SK-N-SH (cell line): ENCODE measurements at regions not wholly inside any gene's neighbourhood (a gene's known extent, or its start where the extent isn't known, plus 50 kb on each side); places are given as distances from the start of the nearest gene placed in this dataset.

Experiments
- CTCF ChIA-PET: fragments of 300-600, 350-600 bp; formaldehyde crosslinking; extraction: SDS; loops from one replicate; lab custom pipeline; 2021; lab: Yijun Ruan, JAX
- POLR2A ChIA-PET: fragments of 350-600 bp; sonication (Branson Sonifier 250); formaldehyde crosslinking; extraction: SDS; loops from one replicate; lab custom pipeline; 2020; ENCODE audit warnings: antibody characterized with exemption, inconsistent platforms; lab: Yijun Ruan, JAX
- DNase-seq: peaks from one replicate; pipeline ENCODE4 v3.0.0; 2012
- H2AFZ ChIP-seq: fragments of 200-600 bp; sonication (generic); 2 replicates; pipeline ENCODE4 v1.8.1; 2016; ENCODE audit warnings: antibody characterized with exemption, mild to moderate bottlenecking, low read depth
- H3F3A ChIP-seq: fragments of 200-600 bp; sonication (generic); replicated peaks from 2 replicates; pipeline ENCODE3; 2016; ENCODE audit warnings: antibody characterized with exemption, mild to moderate bottlenecking; ENCODE audit not compliant: insufficient read depth
- H3K27ac ChIP-seq, 2 experiments: fragments of 200-500 bp in 1 of 2; fragments of 200-600 bp in 1 of 2; sonication (Bioruptor generic) in 1 of 2; sonication (generic), shearing (Covaris generic) in 1 of 2; 2 replicates each; pipeline versions ENCODE4 v1.5.1 to v1.6.1; 2014 to 2016; ENCODE audit warnings: low read depth in 2 of 2, inconsistent platforms in 1 of 2, low read length in 1 of 2, mild to moderate bottlenecking in 1 of 2, mixed read lengths in 1 of 2
- H3K27me3 ChIP-seq: fragments of 200-600 bp; sonication (generic), shearing (Covaris generic); 2 replicates; pipeline ENCODE4 v1.6.1; 2016; ENCODE audit warnings: mixed run types; ENCODE audit not compliant: insufficient read depth
- H3K36me3 ChIP-seq, 2 experiments: fragments of 200-500 bp in 1 of 2; fragments of 200-600 bp in 1 of 2; sonication (Bioruptor generic) in 1 of 2; sonication (generic) in 1 of 2; replicated peaks in 1 of 2; 2 replicates each; pipeline versions ENCODE3 to v1.5.1; 2014 to 2016; ENCODE audit warnings: low read length in 1 of 2, mild to moderate bottlenecking in 1 of 2; ENCODE audit not compliant: insufficient read depth in 2 of 2, control insufficient read depth in 1 of 2
- H3K4me1 ChIP-seq, 2 experiments: fragments of 200-500 bp in 1 of 2; fragments of 200-600 bp in 1 of 2; sonication (Bioruptor generic) in 1 of 2; sonication (generic), shearing (Covaris generic) in 1 of 2; 2 replicates each; pipeline versions ENCODE4 v1.5.1 to v1.6.1; 2014 to 2016; ENCODE audit warnings: low read depth in 1 of 2, low read length in 1 of 2, mixed run types in 1 of 2; ENCODE audit not compliant: insufficient read depth in 2 of 2, control insufficient read depth in 1 of 2
- H3K4me2 ChIP-seq: fragments of 200-600 bp; sonication (generic), shearing (Covaris generic); 2 replicates; pipeline ENCODE4 v1.6.1; 2017; ENCODE audit warnings: mixed run types
- H3K4me3 ChIP-seq, 2 experiments: fragments of 200-500 bp in 1 of 2; fragments of 200-600 bp in 1 of 2; sonication (Bioruptor generic) in 1 of 2; sonication (generic), shearing (Covaris generic) in 1 of 2; 2 replicates each; pipeline versions ENCODE4 v1.5.1 to v1.8.1; 2014 to 2016; ENCODE audit warnings: low read depth in 2 of 2, inconsistent platforms in 1 of 2, low read length in 1 of 2, mild to moderate bottlenecking in 1 of 2, mixed read lengths in 1 of 2, moderate library complexity in 1 of 2
- H3K79me2 ChIP-seq: fragments of 200-600 bp; sonication (generic); 2 replicates; pipeline ENCODE4 v1.8.1; 2017; ENCODE audit warnings: mild to moderate bottlenecking; ENCODE audit not compliant: insufficient read depth
- H3K9ac ChIP-seq: fragments of 200-600 bp; sonication (generic); 2 replicates; pipeline ENCODE4 v1.6.1; 2017; ENCODE audit warnings: mixed run types
- H3K9me2 ChIP-seq: fragments of 200-600 bp; sonication (generic); 2 replicates; pipeline ENCODE4 v1.6.1; 2017; ENCODE audit warnings: mixed run types
- H3K9me3 ChIP-seq: fragments of 200-600 bp; sonication (generic); 2 replicates; pipeline ENCODE4 v1.6.1; 2017; ENCODE audit warnings: mixed run types, mild to moderate bottlenecking, moderate library complexity
- H4K20me1 ChIP-seq: fragments of 200-600 bp; sonication (generic); 2 replicates; pipeline ENCODE4 v1.6.1; 2017; ENCODE audit warnings: mild to moderate bottlenecking, mixed run types; ENCODE audit not compliant: insufficient read depth
- ELF1 ChIP-seq: IDR thresholded peaks from 2 replicates; pipeline ENCODE4 v1.4.0; 2012
- EP300 ChIP-seq, 2 experiments: IDR thresholded peaks; 2 replicates each; pipeline versions ENCODE4 v1.4.0 to v1.6.1; 2012; ENCODE audit warnings: borderline replicate concordance in 1 of 2, low read depth in 1 of 2, low read length in 1 of 2
- EZH2phosphoT487 ChIP-seq: fragments of 200-600 bp; sonication (generic); IDR thresholded peaks from 2 replicates; pipeline ENCODE4 v1.6.1; 2017; ENCODE audit warnings: low read depth, mixed run types, mild to moderate bottlenecking, antibody characterized with exemption, moderate library complexity, borderline replicate concordance
- FOSL2 ChIP-seq: IDR thresholded peaks from 2 replicates; pipeline ENCODE4 v1.4.0; 2012; ENCODE audit warnings: low read depth, mild to moderate bottlenecking, moderate library complexity, borderline replicate concordance
- FOXM1 ChIP-seq: IDR thresholded peaks from 2 replicates; pipeline ENCODE4 v1.4.0; 2012; ENCODE audit warnings: low read depth, mild to moderate bottlenecking
- GABPA ChIP-seq: IDR thresholded peaks from 2 replicates; pipeline ENCODE4 v1.4.0; 2012; ENCODE audit warnings: low read depth, mild to moderate bottlenecking
- IRF3 ChIP-seq: fragments of 150-350 bp; IDR thresholded peaks from 2 replicates; pipeline ENCODE4 v1.6.1; 2016; ENCODE audit warnings: mild to moderate bottlenecking, low read depth, low read length
- MAX ChIP-seq: IDR thresholded peaks from 2 replicates; pipeline ENCODE4 v1.4.0; 2012; ENCODE audit warnings: low read depth
- MEF2A ChIP-seq: IDR thresholded peaks from 2 replicates; pipeline ENCODE4 v1.4.0; 2012; ENCODE audit warnings: low read depth, borderline replicate concordance
- NFIC ChIP-seq: IDR thresholded peaks from 2 replicates; pipeline ENCODE4 v1.4.0; 2012; ENCODE audit warnings: borderline replicate concordance
- RAD21 ChIP-seq: IDR thresholded peaks from 2 replicates; pipeline ENCODE4 v1.6.1; 2012; ENCODE audit warnings: mild to moderate bottlenecking, low read length
- RXRA ChIP-seq: IDR thresholded peaks from 2 replicates; pipeline ENCODE4 v1.4.0; 2012; ENCODE audit warnings: low read depth, mild to moderate bottlenecking, borderline replicate concordance
- SIN3A ChIP-seq: IDR thresholded peaks from 2 replicates; pipeline ENCODE4 v1.6.1; 2012; ENCODE audit warnings: low read depth, mild to moderate bottlenecking, low read length, moderate library complexity, borderline replicate concordance
- SMC3 ChIP-seq: IDR thresholded peaks from 2 replicates; pipeline ENCODE4 v1.6.1; 2012; ENCODE audit warnings: low read depth, low read length, improper control_type of control experiment
- WGBS: methylation state at CpG from one replicate; pipeline ENCODE4 v1.1.6; 2017; ENCODE audit warnings: low lambda C conversion rate; 5-methylcytosine and 5-hydroxymethylcytosine counted together
- TF ChIP-seq, protein P1 (sequence below): IDR thresholded peaks from 2 replicates; pipeline ENCODE4 v1.4.0; 2012; ENCODE audit warnings: low read depth, borderline replicate concordance
- TF ChIP-seq, protein P2 (sequence below): fragments of 200-600 bp; sonication (generic); IDR thresholded peaks from 2 replicates; pipeline ENCODE4 v1.6.1; 2017; ENCODE audit warnings: antibody characterized with exemption, mild to moderate bottlenecking, moderate library complexity

GRCh38 chr12:107394693-107395092, 290.9 kb upstream of the PWP1 start (continued):
- TF ChIP-seq, protein P1, sequence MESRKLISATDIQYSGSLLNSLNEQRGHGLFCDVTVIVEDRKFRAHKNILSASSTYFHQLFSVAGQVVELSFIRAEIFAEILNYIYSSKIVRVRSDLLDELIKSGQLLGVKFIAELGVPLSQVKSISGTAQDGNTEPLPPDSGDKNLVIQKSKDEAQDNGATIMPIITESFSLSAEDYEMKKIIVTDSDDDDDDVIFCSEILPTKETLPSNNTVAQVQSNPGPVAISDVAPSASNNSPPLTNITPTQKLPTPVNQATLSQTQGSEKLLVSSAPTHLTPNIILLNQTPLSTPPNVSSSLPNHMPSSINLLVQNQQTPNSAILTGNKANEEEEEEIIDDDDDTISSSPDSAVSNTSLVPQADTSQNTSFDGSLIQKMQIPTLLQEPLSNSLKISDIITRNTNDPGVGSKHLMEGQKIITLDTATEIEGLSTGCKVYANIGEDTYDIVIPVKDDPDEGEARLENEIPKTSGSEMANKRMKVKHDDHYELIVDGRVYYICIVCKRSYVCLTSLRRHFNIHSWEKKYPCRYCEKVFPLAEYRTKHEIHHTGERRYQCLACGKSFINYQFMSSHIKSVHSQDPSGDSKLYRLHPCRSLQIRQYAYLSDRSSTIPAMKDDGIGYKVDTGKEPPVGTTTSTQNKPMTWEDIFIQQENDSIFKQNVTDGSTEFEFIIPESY, result no peak
- TF ChIP-seq NFIC, result no peak
- TF ChIP-seq RXRA, result no peak
- TF ChIP-seq, protein P2, sequence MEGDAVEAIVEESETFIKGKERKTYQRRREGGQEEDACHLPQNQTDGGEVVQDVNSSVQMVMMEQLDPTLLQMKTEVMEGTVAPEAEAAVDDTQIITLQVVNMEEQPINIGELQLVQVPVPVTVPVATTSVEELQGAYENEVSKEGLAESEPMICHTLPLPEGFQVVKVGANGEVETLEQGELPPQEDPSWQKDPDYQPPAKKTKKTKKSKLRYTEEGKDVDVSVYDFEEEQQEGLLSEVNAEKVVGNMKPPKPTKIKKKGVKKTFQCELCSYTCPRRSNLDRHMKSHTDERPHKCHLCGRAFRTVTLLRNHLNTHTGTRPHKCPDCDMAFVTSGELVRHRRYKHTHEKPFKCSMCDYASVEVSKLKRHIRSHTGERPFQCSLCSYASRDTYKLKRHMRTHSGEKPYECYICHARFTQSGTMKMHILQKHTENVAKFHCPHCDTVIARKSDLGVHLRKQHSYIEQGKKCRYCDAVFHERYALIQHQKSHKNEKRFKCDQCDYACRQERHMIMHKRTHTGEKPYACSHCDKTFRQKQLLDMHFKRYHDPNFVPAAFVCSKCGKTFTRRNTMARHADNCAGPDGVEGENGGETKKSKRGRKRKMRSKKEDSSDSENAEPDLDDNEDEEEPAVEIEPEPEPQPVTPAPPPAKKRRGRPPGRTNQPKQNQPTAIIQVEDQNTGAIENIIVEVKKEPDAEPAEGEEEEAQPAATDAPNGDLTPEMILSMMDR, result no peak
- no peak for TF ChIP-seq GABPA
- TF ChIP-seq RAD21, result no peak

DNA sequence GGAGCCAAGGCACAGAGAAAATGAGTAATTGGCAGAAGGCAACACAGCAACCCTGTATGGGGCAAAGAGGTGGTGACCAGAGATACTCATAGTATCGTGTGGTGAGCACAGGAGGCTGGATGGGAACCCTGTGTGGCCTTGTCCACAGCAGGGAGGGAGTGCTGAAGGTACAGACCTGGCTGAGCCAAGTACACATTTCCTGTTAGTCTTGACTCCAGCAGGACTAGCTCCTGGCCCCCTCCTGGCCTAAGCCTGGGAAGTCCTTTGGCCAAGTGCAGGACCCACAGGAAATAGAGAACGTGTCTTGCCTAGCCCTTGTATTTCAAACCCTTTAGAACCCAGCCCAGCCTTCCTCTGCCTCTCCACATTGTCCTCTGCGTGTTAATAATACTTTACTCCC, 289.8 kb upstream of the PWP1 start:
- Histone ChIP-seq H3K27me3 (no peaks in the 10 kb centered on the region), H3K4me3 (no peak overlapping the region), H3K9ac (no peak overlapping the region), H3K4me2 (no peak overlapping the region), H3K36me3 (no peaks in the 10 kb centered on the region), H3K27ac (no peak overlapping the region), H3K79me2 (no peaks in the 10 kb centered on the region), H3K9me3 (no peaks in the 10 kb centered on the region), H4K20me1 (no peaks in the 10 kb centered on the region), H3K9me2 (no peaks in the 10 kb centered on the region), H2AFZ (no peak overlapping the region), H3K4me1 (peaks cover 0 to 22% of the 10 kb centered on the region in 2 experiments; a peak in 2 of 4 replicates), H3F3A (no peaks in the 10 kb centered on the region)
- WGBS, result 60% methylated on average over 3 of the region's 3 CpGs
- TF ChIP-seq IRF3 (no peak), MAX (no peak)
- POLR2A ChIA-PET, result no interaction called here
- no peak for DNase-seq
- CTCF ChIA-PET, result interaction anchor here (1.0 to 8.3 kb wide), 3 partner anchors 19 to 264 kb away, joined by 3 to 122 read pairs (median 3); no protein-coding TSS in a partner anchor

DNA sequence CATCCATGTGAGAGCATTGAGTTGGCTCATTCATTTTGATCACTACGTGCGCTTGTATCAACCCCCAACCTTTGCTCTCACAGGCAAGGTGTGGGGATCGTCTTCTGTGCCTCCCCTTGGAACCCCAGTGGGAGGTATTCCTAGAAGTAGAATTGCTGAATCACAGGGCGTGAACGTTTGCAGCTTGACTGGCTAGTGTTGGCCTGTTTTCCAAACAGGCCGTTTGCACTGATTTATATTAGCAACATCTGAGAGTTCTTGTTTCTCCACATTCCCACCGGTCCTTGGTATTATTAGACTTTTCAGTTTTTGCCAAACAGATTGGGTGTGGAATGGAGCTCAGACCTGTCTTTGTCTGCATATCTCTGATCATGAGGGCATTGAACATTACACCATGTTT, 288.6 kb upstream of the PWP1 start:
- ChIA-PET POLR2A (no interaction called here), CTCF (interaction anchor here (2.9 to 8.3 kb wide), 2 partner anchors 79 to 265 kb away, joined by 13 to 122 read pairs; a partner anchor contains a TSS)
- 64% methylated on average over 7 of the region's 7 CpGs for WGBS
- H3K79me2 ChIP-seq, result no peaks in the 10 kb centered on the region
- DNase-seq, result no peak
- no peak overlapping the region for H2AFZ ChIP-seq
- no peak overlapping the region for H3K4me2 ChIP-seq
- peaks cover 0 to 30% of the 10 kb centered on the region in 2 experiments; a peak in 3 of 4 replicates for H3K4me1 ChIP-seq
- H3K27ac ChIP-seq, result no peak overlapping the region
- no peak overlapping the region for H3K9ac ChIP-seq
- H3K9me3 ChIP-seq, result no peaks in the 10 kb centered on the region
- H3F3A ChIP-seq, result no peaks in the 10 kb centered on the region
- H4K20me1 ChIP-seq, result no peaks in the 10 kb centered on the region
- H3K27me3 ChIP-seq, result no peaks in the 10 kb centered on the region
- no peaks in the 10 kb centered on the region for H3K9me2 ChIP-seq
- no peak overlapping the region for H3K4me3 ChIP-seq
- no peaks in the 10 kb centered on the region for H3K36me3 ChIP-seq
- TF ChIP-seq ELF1, result no peak
- TF ChIP-seq RAD21, result no peak
- no peak for TF ChIP-seq SMC3
- TF ChIP-seq, protein P1, result no peak
- TF ChIP-seq SIN3A, result no peak
- no peak for TF ChIP-seq FOXM1
- no peak for TF ChIP-seq EP300 (IDR thresholded peaks at IDR 0.05; ENCODE audit: borderline replicate concordance in 1 of 2, low read depth in 1 of 2, low read length in 1 of 2)
- TF ChIP-seq FOSL2, result no peak
- no peak for TF ChIP-seq IRF3
- TF ChIP-seq EZH2phosphoT487, result no peak
- TF ChIP-seq MEF2A, result no peak
